ENCODE measurements at regions not wholly inside any gene's neighbourhood (a gene's known extent, or its start where the extent isn't known, plus 50 kb on each side); places are given as distances from the start of the nearest gene placed in this dataset.

DNA sequence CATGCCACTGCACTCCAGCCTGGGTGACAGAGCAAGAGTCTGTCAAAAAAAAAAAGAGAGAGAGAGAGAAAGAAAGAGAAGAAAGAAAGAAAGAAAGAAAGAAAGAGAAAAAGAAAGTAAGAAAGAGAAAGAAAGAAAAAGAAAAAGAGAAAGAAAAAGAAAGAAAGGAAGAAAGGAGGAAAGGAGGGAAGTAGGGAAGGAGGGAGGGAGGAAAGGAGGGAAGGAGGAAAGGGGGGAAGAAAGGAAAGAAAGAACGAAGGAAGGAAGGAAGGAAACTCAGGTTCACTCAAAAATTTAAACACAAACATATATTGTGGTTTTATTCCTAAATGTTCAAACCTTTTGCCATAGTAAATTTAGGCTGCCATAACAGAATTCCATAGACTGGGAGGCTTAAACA is 453.0 kb downstream of the SLCO4C1 start:
- ChIA-PET CTCF (no interaction called here), POLR2A (no interaction called here)
- Histone ChIP-seq H3K9ac (no peak overlapping the region), H3K9me3 (no peaks in the 10 kb centered on the region), H3K4me3 (ENCODE audit: low read depth in 2 of 2, low read length in 1 of 2) (no peak overlapping the region), H3F3A (replicated peaks; ENCODE audit: insufficient read depth) (no peaks in the 10 kb centered on the region), H3K4me2 (no peak overlapping the region), H3K27me3 (ENCODE audit: insufficient read depth) (no peaks in the 10 kb centered on the region), H3K9me2 (no peaks in the 10 kb centered on the region), H3K79me2 (ENCODE audit: insufficient read depth) (no peaks in the 10 kb centered on the region), H3K4me1 (ENCODE audit: control insufficient read depth in 1 of 2, insufficient read depth in 2 of 2, low read depth in 1 of 2, low read length in 1 of 2) (no peaks in the 10 kb centered on the region), H3K27ac (ENCODE audit: low read depth in 2 of 2, low read length in 1 of 2) (no peak overlapping the region), H3K36me3 (replicated peaks in 1 of 2; ENCODE audit: control insufficient read depth in 1 of 2, insufficient read depth in 2 of 2, low read length in 1 of 2) (no peaks in the 10 kb centered on the region), H4K20me1 (ENCODE audit: insufficient read depth) (no peaks in the 10 kb centered on the region), H2AFZ (ENCODE audit: low read depth) (no peak overlapping the region)
- no peak for TF ChIP-seq RAD21 (IDR thresholded peaks at IDR 0.05; ENCODE audit: low read length)
- TF ChIP-seq POLR2AphosphoS5 (IDR thresholded peaks at IDR 0.05; ENCODE audit: low read depth, low read length) = no peak
- TF ChIP-seq, protein P1, sequence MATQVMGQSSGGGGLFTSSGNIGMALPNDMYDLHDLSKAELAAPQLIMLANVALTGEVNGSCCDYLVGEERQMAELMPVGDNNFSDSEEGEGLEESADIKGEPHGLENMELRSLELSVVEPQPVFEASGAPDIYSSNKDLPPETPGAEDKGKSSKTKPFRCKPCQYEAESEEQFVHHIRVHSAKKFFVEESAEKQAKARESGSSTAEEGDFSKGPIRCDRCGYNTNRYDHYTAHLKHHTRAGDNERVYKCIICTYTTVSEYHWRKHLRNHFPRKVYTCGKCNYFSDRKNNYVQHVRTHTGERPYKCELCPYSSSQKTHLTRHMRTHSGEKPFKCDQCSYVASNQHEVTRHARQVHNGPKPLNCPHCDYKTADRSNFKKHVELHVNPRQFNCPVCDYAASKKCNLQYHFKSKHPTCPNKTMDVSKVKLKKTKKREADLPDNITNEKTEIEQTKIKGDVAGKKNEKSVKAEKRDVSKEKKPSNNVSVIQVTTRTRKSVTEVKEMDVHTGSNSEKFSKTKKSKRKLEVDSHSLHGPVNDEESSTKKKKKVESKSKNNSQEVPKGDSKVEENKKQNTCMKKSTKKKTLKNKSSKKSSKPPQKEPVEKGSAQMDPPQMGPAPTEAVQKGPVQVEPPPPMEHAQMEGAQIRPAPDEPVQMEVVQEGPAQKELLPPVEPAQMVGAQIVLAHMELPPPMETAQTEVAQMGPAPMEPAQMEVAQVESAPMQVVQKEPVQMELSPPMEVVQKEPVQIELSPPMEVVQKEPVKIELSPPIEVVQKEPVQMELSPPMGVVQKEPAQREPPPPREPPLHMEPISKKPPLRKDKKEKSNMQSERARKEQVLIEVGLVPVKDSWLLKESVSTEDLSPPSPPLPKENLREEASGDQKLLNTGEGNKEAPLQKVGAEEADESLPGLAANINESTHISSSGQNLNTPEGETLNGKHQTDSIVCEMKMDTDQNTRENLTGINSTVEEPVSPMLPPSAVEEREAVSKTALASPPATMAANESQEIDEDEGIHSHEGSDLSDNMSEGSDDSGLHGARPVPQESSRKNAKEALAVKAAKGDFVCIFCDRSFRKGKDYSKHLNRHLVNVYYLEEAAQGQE (IDR thresholded peaks at IDR 0.05; ENCODE audit: low read depth, low read length) = no peak
- TF ChIP-seq SIN3A (IDR thresholded peaks at IDR 0.05; ENCODE audit: borderline replicate concordance, low read depth, low read length) = no peak
- no peak for TF ChIP-seq JUND (IDR thresholded peaks at IDR 0.05)
- TF ChIP-seq, protein P2, sequence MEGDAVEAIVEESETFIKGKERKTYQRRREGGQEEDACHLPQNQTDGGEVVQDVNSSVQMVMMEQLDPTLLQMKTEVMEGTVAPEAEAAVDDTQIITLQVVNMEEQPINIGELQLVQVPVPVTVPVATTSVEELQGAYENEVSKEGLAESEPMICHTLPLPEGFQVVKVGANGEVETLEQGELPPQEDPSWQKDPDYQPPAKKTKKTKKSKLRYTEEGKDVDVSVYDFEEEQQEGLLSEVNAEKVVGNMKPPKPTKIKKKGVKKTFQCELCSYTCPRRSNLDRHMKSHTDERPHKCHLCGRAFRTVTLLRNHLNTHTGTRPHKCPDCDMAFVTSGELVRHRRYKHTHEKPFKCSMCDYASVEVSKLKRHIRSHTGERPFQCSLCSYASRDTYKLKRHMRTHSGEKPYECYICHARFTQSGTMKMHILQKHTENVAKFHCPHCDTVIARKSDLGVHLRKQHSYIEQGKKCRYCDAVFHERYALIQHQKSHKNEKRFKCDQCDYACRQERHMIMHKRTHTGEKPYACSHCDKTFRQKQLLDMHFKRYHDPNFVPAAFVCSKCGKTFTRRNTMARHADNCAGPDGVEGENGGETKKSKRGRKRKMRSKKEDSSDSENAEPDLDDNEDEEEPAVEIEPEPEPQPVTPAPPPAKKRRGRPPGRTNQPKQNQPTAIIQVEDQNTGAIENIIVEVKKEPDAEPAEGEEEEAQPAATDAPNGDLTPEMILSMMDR (IDR thresholded peaks at IDR 0.05) = no peak
- no peak for TF ChIP-seq RFX5 (IDR thresholded peaks at IDR 0.05; ENCODE audit: low read length)
- TF ChIP-seq GATA2 (CRISPR knock-in tag; IDR thresholded peaks at IDR 0.05) = no peak
- TF ChIP-seq, protein P3, sequence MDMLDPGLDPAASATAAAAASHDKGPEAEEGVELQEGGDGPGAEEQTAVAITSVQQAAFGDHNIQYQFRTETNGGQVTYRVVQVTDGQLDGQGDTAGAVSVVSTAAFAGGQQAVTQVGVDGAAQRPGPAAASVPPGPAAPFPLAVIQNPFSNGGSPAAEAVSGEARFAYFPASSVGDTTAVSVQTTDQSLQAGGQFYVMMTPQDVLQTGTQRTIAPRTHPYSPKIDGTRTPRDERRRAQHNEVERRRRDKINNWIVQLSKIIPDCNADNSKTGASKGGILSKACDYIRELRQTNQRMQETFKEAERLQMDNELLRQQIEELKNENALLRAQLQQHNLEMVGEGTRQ (IDR thresholded peaks at IDR 0.05; ENCODE audit: borderline replicate concordance, low read depth, low read length) = no peak
- no peak for TF ChIP-seq YY1 (IDR thresholded peaks at IDR 0.05; ENCODE audit: low read depth)
- TF ChIP-seq TEAD4 (IDR thresholded peaks at IDR 0.05; ENCODE audit: borderline replicate concordance, insufficient read depth) = no peak
- no peak for TF ChIP-seq RXRA (IDR thresholded peaks at IDR 0.05; ENCODE audit: borderline replicate concordance, low read depth)
- no peak for TF ChIP-seq EP300 (IDR thresholded peaks at IDR 0.05; ENCODE audit: borderline replicate concordance in 1 of 2, low read depth in 1 of 2, low read length in 1 of 2)
- TF ChIP-seq FOSL2 (IDR thresholded peaks at IDR 0.05; ENCODE audit: borderline replicate concordance, low read depth) = no peak
- TF ChIP-seq NRF1 (IDR thresholded peaks at IDR 0.05; ENCODE audit: low read depth, low read length) = no peak
- TF ChIP-seq, protein P4, sequence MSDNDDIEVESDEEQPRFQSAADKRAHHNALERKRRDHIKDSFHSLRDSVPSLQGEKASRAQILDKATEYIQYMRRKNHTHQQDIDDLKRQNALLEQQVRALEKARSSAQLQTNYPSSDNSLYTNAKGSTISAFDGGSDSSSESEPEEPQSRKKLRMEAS (IDR thresholded peaks at IDR 0.05; ENCODE audit: low read depth) = no peak
- TF ChIP-seq ELF1 (IDR thresholded peaks at IDR 0.05) = no peak
- no peak for TF ChIP-seq FOXJ3 (CRISPR knock-in tag; IDR thresholded peaks at IDR 0.05)
- 5% methylated on average over 1 of the region's 1 CpG for WGBS (ENCODE audit: low lambda C conversion rate)
- DNase-seq = no peak

All from SK-N-SH (cell line).